Rectal smooth muscle tissue (tissue), 1 donor: ENCODE measurements at regions not wholly inside any gene's neighbourhood (a gene's known extent, or its start where the extent isn't known, plus 50 kb on each side); places are given as distances from the start of the nearest gene placed in this dataset.

Experiments used
- H3K27ac ChIP-seq: one replicate; pipeline ENCODE4 v1.7.0; 2013; ENCODE audit warnings: low read depth, low read length, inconsistent platforms
- H3K27me3 ChIP-seq: one replicate; pipeline ENCODE4 v1.7.0; 2013; ENCODE audit warnings: low read length; ENCODE audit not compliant: control insufficient read depth, insufficient read depth
- H3K36me3 ChIP-seq: one replicate; pipeline ENCODE4 v1.7.0; 2013; ENCODE audit warnings: low read length; ENCODE audit not compliant: control insufficient read depth, insufficient read depth
- H3K4me1 ChIP-seq: one replicate; pipeline ENCODE4 v1.7.0; 2013; ENCODE audit warnings: low read length; ENCODE audit not compliant: control insufficient read depth, insufficient read depth
- H3K4me3 ChIP-seq: one replicate; pipeline ENCODE4 v1.7.0; 2013; ENCODE audit warnings: low read length
- H3K9ac ChIP-seq: one replicate; pipeline ENCODE4 v1.7.0; 2013; ENCODE audit warnings: low read length

DNA sequence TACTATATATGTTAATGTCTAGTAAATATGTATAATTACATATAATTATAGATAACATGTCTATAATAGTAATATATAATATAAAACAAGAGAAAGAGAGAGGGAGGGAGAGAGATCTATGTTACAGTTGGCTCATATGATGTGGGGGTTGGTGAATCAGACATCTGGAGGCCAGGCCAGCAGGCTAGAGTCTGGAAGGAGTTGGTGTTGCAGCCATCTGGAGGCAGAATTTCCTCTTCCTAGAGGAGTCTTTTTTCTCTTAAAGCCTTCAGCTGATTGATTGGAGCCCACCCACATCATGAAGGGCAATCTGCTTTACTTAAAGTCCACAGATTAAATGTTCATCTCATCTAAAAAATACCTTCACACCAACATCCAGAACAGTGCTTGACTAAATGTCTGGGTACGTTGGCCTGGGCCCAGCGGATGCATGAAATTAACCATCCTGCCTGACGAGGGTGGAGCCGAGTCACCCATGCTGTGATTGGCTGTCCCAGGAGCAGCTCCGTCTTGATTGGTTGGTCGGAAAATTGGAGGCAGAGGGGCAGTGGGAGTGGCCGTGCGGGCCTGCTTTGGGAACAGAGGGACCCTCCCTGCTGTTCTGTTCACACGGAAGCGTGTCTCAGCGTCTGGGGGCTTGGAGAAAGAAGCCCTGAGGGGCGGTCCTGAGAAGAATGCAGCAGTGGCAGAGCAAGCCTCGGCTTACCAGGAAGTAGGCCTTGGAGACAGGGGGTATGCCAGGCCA, 392.4 kb downstream of the QKI start:
- Histone ChIP-seq H3K4me3 (no peak overlapping the region), H3K27ac (no peak overlapping the region), H3K9ac (no peak overlapping the region), H3K36me3 (no peaks in the 10 kb centered on the region), H3K4me1 (no peaks in the 10 kb centered on the region), H3K27me3 (no peaks in the 10 kb centered on the region)

DNA sequence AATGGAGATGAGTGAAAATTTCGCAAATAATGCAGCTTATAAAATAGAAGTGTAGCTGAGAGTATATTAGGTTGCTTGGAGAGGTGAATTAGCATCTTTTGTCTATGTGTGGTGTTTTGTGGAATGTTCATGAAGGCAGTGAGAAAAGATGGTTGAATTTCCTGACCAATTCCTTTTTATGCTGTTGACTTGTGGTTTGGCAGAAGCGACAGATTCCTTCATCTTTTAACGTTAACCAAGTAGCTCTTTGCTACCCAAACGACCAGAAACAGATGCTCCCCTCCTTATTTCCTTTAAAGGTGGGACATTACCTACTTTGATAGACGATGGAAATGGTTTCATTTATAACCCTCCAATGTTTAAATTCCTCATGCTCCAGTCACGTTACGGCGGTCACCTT, 390.5 kb downstream of the QKI start:
- H3K9ac ChIP-seq: no peak overlapping the region
- H3K27me3 ChIP-seq: no peaks in the 10 kb centered on the region
- no peaks in the 10 kb centered on the region for H3K4me1 ChIP-seq
- H3K27ac ChIP-seq: no peak overlapping the region
- H3K4me3 ChIP-seq: no peak overlapping the region
- H3K36me3 ChIP-seq: no peaks in the 10 kb centered on the region

- Histone ChIP-seq H3K27me3 (no peaks in the 10 kb centered on the region), H3K9ac (no peak overlapping the region), H3K36me3 (no peaks in the 10 kb centered on the region), H3K4me1 (no peaks in the 10 kb centered on the region), H3K4me3 (no peak overlapping the region), H3K27ac (no peak overlapping the region)
These were observed 387.7 kb downstream of the QKI start for GRCh38 chr6:163802267-163802666.

GRCh38 chr6:163797296-163797845, 382.9 kb downstream of the QKI start:
- Histone ChIP-seq H3K36me3 (no peaks in the 10 kb centered on the region), H3K9ac (no peak overlapping the region), H3K4me1 (no peaks in the 10 kb centered on the region), H3K27me3 (no peaks in the 10 kb centered on the region), H3K4me3 (no peak overlapping the region), H3K27ac (no peak overlapping the region)

DNA sequence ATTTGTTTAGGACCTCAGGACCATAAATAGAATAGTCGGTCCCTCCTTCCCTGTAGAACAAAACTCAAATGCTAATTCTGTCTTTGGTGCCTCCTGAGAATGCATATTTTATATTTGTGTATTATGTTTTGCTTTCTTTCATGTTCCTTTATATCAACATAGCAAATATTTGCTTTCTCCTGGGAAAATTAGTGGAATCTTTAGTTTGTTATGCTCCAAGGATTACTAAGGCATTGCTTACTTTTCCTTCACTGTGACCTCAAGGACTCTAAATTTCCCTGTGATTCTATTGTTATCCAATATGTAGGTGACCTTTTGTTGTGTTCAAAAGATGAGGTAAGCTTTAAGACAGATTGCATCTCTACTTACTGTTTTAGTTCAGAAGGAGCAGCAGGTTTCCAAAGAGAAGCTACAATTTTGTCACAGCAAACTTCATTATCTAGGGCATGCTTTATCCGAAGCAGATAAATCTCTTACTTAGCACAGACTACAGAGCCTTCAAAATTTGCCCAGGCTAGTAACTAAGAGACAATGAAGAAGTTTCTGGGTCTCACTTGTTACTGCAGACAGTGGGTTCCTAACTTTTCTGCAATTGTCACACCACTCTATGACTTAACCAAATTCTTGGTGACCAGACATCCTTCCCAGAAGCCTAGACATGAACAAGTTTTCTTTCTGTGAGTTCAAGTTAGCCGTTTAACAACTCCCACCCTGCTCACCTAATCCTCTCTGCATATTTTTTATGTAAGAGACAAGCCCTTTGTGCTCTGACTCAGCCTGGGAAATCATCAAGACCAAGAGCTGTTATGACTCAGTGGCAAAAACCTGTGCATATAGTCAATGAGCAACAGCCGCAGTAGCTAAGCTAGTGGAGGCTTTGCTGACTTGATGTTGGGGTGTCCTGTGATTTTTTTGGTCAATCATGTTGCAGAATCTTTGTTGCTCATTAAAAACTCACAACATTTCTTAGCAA, 378.8 kb downstream of the QKI start:
- no peaks in the 10 kb centered on the region for H3K4me1 ChIP-seq
- no peak overlapping the region for H3K4me3 ChIP-seq
- no peaks in the 10 kb centered on the region for H3K27me3 ChIP-seq
- H3K27ac ChIP-seq: no peak overlapping the region
- no peak overlapping the region for H3K9ac ChIP-seq
- no peaks in the 10 kb centered on the region for H3K36me3 ChIP-seq

DNA sequence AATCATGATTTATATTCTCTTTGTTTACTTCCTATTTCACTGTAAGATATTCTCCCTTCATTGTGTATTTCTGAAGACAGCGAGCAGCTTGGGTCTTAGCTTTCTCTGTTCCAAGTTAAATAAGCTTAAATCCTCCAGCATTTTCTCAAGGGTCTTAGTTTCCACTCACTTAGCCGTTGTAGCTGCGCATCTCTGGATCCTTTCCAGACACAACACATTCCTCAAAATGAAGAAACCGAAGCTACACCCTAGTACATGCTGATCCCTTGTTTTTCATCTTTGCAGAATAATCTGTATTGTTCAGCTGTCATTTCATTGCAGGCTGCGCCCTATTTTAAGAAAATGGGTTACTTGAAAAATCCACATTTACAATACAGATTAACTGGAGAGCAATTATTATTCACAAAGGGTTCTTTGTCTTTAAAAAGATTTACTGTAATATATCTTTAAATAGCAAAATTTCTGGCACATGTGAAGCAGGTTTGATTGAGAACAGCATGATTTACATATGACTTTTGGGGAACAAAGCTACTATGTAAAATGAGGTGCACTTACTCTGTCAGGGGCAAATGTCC, 375.8 kb downstream of the QKI start:
- Histone ChIP-seq H3K27ac (no peak overlapping the region), H3K4me3 (no peak overlapping the region), H3K36me3 (no peaks in the 10 kb centered on the region), H3K9ac (no peak overlapping the region), H3K27me3 (no peaks in the 10 kb centered on the region), H3K4me1 (no peaks in the 10 kb centered on the region)

GRCh38 chr6:163789199-163789810, 374.8 kb downstream of the QKI start:
- Histone ChIP-seq H3K36me3 (no peaks in the 10 kb centered on the region), H3K27ac (no peak overlapping the region), H3K4me3 (no peak overlapping the region), H3K9ac (no peak overlapping the region), H3K4me1 (no peaks in the 10 kb centered on the region), H3K27me3 (no peaks in the 10 kb centered on the region)

DNA sequence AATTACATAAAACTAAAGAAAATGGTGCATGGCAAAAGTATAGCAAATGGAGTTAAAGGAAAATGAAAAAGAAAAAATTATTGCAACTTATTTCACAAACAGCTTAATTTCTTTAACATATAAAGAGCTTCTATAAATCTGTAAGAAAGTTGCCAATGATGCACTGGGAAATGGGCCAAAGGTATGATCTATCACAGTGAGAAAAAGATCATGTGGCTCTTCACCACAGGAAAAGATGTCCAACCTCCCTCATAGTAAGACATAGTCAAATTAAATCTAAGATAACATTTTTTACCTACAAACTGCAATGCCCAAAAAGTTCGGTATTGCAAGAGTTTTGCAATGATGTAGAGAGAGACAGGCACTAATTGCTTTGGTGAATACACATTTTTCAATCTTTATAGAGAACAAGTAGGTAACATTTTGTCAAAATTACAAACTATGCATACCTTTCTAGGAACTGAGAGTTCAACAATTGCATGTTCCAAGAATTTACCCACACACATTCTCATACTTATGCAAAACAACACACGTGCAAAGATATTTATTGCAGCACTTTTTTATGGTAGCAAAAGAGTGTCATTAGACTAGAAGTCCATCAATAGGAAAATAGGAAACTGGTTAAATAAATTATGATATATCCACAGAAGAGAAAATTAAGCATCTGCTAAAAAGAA, 372.6 kb downstream of the QKI start:
- Histone ChIP-seq H3K27me3 (no peaks in the 10 kb centered on the region), H3K4me3 (no peak overlapping the region), H3K27ac (no peak overlapping the region), H3K9ac (no peak overlapping the region), H3K4me1 (no peaks in the 10 kb centered on the region), H3K36me3 (no peaks in the 10 kb centered on the region)

- Histone ChIP-seq H3K36me3 (no peaks in the 10 kb centered on the region), H3K27me3 (no peaks in the 10 kb centered on the region), H3K27ac (no peak overlapping the region), H3K4me3 (no peak overlapping the region), H3K9ac (no peak overlapping the region), H3K4me1 (peaks cover 3% of the 10 kb centered on the region)
These were observed 368.0 kb downstream of the QKI start for GRCh38 chr6:163782436-163783003.

DNA sequence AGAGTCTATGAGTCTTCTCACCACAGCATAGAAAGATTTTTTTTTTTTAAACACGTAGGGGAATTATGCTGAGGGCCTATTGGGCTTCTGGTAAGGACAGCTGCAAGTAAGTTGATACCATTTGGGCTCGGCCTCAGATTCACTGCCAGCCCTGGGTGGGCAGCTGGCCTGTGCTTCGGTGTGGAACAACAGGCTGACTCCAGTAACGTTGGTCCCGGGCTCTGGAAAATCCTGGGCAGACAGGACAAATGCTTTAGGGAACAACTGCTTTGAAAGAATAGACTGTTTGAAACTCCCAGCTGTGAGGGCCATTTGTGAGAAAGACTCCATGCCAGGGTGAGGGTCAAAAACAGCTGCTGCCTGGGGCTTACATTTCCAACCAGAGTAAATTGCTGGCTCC, 366.5 kb downstream of the QKI start:
- Histone ChIP-seq H3K9ac (no peak overlapping the region), H3K36me3 (no peaks in the 10 kb centered on the region), H3K27me3 (no peaks in the 10 kb centered on the region), H3K4me3 (no peak overlapping the region), H3K27ac (peak overlapping the region; percentile 52), H3K4me1 (peaks cover 3% of the 10 kb centered on the region)

DNA sequence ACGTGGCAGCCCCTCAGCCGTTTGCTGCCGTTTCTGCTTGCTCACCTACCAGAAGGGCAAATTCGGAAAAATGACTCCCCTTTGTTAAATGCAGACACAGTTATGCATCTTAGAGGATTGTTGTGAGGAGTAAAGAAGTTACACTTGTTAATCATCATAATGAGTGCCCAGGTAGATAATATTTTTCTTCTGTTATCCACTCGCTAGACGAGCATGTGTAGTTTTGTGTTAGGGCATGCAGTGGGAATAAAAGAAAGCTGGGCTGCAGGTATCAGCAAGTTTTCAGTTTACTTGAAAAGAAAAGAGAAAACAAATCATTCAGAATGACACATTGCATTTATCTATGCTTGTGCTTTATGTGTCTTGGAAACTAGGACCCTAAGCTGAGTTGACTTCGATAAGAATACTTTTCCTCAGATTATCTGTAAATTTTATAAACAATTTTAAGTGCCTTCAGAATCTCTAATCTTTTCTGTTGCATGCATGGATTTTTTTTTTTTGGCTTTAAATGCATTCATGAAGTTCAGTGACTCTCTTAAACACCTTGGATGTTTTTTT, 365.3 kb downstream of the QKI start:
- H3K4me3 ChIP-seq: no peak overlapping the region
- no peak overlapping the region for H3K9ac ChIP-seq
- peaks cover 3% of the 10 kb centered on the region for H3K4me1 ChIP-seq
- H3K36me3 ChIP-seq: no peaks in the 10 kb centered on the region
- no peaks in the 10 kb centered on the region for H3K27me3 ChIP-seq
- no peak overlapping the region for H3K27ac ChIP-seq
